Stimulated activated CD8-positive, alpha-beta memory T cell treated with anti-CD3 and anti-CD28 coated beads, Interleukin-15, amount 100 ng/mL, for 48 hours (primary cell): ENCODE measurements at regions not wholly inside any gene's neighbourhood (a gene's known extent, or its start where the extent isn't known, plus 50 kb on each side); places are given as distances from the start of the nearest gene placed in this dataset.

Experiments
- DNase-seq, 2 donors: peaks; one replicate each; pipeline ENCODE4 v3.0.0-alpha.2; 2020; ENCODE audit warnings: low read depth in 2 of 2

DNA sequence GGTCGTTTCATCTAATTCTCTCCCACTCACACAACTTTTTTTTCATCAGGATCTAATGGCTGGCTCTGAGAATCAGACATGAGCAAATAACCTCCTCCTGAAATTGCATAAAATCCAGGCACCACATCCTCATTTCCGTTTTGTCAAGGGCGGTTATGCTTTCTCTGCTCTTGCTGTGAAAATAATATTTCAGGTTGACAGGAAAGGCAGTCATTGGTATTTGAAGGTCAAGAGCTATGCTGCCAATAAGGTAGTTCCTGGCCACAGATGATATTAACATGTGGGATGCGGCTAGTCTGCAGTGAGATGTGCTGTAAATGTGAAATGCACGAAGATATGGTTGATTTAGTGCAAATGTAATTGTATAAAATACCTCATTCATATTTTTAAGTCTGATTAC is 870.2 kb upstream of the TMEM132C start:
- DNase-seq = no peak

- DNase-seq = no peak
These were observed 868.8 kb upstream of the TMEM132C start for GRCh38 chr12:127398016-127398710.

DNA sequence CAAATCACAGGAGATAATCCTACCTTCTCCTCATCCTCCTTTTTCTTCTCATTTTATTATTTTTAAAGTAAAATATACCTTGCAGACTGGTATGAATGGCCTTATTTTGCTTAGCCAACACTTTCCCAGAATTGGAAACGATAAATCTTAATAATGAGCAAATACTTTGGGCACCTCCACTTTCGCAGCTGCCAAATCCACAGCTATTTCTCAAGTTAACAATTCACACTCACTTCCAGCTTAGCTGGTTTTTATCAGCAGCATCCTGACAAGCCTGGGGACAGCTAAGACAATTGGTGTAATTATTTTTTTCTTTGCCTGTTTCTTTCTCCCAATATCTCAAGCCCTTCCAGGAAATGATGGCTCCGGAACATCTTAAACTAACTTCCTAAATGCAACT is 867.5 kb upstream of the TMEM132C start:
- DNase-seq = no peak

DNA sequence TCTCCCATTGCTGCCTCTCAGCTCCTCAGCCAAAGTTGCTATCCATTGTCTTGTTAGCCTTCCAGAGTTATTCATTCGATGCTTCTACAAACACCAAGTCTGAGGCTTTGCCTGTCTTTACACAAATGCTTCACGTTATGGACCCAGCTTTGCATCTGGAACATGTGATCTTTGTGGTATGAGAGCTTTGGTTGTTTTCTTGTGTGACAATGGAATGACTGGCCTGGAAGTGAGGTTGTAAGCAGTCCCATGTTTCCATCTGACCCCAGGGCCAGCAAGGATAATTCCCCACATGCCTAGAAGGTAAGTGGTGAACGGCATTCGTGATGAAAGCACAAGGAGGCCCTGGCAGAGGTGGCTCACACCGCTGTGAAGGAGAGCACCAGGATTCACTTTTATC is 866.7 kb upstream of the TMEM132C start:
- no peak for DNase-seq

GRCh38 chr12:127401005-127401404 is 866.0 kb upstream of the TMEM132C start:
- no peak for DNase-seq

DNA sequence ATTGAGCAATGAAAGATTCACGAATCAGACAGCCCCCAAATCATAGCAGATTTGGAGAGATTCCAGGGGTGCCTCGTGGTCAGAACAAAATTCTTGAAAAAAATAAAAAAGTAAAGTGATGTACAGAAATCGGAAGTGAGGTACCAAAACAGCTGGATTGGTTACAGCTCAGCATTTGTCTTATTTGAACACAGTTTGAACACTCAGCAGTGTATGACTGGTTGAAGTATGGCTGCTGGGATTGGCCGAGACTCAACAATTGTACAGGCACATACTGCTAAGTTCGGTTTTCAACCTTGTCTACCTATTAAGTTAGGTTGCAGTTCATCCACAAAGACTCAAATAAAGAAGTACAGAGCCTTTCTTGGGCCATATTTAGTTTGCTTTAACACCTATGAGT is 865.4 kb upstream of the TMEM132C start:
- no peak for DNase-seq

DNA sequence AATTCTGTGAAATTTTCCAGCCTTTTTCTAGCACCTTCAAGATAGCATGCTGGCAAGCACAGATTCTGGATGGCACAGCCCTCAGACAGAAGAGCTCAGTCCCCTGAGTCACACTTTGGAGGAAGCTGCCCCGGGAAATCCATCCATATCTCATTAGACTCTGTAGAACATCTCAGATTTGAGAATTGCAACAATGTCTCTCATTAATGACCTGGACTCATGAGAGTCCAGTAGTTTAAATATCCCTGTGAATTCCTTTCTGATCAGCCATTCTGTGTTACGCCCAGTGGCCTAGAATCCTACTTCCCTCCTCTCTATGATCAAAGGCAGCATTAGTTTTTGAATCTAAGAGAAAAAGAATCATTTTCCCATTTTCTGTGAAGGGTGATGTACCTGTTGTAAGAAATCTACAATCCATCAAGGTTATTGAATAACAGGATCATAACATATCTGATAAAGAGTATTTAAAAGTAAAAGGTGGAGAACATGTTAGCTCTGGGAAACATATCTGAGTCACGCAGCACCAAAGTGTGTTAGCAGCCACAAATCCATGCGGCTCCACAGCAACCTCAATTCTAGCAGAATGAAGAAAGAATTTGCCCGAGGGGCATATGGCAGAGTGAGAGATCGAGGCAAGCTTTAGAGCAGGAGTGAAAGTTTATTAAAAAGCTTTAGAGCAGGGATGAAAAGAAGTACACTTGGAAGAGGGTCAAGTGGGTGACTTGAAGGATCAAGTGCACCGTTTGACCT is 855.6 kb upstream of the TMEM132C start:
- no peak for DNase-seq

DNA sequence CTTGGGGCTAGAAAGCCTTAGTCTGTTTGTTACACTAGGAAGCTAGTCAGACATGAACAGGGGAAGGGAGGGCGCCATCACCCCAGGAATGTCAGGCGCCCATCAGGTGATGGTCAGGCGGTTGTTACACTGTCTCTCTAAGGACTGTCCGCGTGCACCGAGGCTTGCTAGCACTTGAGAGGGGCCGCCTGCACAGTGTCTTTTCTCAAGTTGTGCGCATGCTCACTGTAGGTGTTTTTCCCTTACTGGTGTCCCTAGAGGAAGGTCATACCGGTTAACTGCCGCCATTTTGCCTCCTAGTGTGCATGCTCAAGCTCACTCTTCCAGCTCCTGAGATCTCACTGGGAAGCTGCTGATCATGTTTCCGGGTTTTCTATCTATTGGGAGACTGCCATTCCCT is 855.0 kb upstream of the TMEM132C start:
- DNase-seq = no peak

GRCh38 chr12:127412866-127413265 is 854.1 kb upstream of the TMEM132C start:
- DNase-seq = no peak

- DNase-seq = no peak
These were observed 852.8 kb upstream of the TMEM132C start for GRCh38 chr12:127414186-127414585.

GRCh38 chr12:127414636-127415035 is 852.3 kb upstream of the TMEM132C start:
- DNase-seq = no peak

GRCh38 chr12:127416796-127417195 is 850.2 kb upstream of the TMEM132C start:
- DNase-seq = no peak

DNA sequence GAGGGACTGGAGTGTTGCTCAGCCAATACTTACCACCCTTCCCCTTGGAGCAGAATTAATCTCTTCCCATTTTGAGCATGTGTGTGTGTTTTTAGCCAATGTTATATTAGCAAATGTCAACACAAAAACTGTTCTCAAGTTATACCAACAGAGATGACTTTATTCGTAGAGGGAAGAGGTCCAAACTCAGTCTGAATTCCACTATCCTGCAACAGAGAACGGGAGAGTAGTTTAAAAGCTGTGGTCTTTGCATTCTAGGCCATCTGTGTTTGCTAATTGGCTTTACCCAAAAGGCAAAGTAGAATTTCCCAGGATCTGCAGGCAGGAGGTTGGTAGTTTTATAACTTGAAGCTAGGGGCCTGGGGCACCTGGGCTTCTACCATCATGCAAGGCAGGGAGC is 847.9 kb upstream of the TMEM132C start:
- DNase-seq = no peak

DNA sequence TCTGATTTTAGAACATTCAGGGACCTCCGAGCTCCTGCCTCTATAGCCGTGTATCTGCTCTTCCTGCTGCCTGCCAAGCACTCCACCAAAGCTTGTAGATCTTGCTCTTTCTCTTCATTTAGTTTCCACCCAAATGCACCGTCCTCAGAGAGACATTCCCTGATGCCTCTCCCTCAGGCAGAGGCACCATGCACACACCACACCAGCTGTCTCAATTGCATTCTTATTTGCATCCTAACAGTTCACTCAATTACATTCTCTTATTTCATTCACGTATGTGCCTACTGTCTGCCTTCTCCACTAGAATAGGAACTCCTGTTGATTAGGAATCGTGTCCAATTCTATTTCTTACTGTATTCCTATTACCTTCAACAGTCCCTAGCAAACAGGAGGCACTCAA is 845.4 kb upstream of the TMEM132C start:
- no peak for DNase-seq

- DNase-seq = no peak
These were observed 843.9 kb upstream of the TMEM132C start for GRCh38 chr12:127422935-127423566.

- no peak for DNase-seq
These were observed 841.5 kb upstream of the TMEM132C start for GRCh38 chr12:127425474-127425873.

- DNase-seq = no peak
These were observed 838.5 kb upstream of the TMEM132C start for GRCh38 chr12:127428420-127428819.

DNA sequence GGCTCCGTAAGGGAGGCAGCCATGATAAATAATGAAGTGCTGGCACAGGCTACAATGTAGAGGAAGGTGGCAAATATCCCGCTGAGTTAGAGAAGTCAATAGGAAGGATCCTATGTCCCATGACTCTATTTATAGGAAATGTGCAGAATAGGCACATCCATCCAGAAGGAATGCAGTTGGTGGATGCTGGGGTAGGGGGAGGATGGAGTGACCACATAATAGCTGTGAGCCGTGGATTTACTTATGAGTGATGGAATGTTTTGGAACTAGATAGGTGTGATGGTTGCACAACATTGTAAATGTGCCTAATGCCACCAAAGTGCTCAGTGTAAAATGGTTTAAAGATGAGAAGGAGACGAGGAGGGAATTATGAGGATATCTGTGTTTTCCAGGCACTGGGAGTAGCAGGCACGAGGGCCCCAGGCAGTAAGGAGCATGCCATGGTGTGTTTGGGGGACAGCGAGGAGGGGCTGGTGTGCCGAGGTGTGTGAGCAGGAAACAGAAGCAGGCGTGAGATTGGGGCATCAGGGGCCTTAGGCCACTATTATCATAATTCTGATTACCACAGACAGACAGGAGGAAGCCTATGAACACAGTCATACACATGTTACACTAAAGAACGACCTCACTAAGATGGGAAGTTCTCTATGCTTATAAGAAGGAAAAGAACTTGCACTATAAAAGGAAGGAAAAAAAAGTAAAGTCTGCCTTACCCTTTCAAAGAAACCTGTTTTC is 837.3 kb upstream of the TMEM132C start:
- no peak for DNase-seq

DNA sequence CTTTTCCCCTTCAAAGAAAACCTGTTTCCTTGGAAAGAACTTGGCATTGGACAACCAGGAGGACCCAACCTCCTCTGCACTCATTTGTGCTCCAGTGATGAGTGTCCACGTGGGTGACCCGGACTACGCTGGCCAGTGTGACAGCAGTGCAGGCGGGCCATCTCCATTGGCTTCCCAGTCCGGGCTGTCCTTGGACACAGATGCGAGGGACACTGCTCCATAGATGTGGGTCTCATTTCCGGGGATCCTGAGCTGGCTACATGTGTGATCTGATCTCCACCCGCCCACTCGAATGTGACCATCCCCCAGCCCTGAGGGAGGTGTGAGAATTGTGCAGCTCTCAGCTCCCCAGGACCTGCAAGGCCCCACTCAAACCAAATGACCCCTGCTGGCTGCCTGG is 836.6 kb upstream of the TMEM132C start:
- DNase-seq = no peak

- no peak for DNase-seq
These were observed 835.8 kb upstream of the TMEM132C start for GRCh38 chr12:127431177-127431576.

DNA sequence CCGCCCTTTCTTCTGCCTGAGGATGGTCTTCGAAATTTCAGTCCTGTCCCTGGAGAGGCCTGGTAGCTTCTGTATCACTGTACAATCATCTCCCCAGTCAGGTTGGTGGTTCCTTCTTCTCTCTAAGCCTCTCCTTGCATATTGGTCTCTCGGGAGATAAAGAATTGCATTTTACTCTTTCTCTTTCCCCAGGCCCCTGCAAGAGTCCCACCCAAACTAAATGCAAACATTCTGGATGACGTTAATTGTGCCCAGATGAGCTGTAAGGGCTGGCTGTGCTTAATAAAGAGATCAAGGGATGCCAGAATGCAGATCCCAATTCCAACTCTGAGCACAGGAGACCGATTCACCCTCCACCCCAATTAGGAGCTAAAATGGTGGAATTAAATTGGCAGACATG is 835.4 kb upstream of the TMEM132C start:
- DNase-seq = no peak

DNA sequence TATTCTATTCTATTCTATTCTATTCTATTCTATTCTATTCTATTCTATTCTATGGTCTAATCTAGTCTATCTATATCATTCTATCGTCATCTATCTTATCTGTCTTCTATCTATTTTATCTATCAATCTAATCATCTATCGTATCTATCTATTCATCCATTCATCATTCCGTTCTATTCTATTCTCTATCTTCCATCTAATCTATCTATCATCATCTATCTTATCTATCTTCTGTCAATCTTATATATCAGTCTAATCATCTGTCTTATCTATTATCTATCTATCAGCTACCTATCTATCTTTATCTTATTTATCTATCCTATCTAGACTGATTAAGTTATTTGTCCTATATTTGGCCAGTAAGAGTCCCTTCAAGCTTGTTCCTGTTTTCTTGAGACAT is 831.5 kb upstream of the TMEM132C start:
- DNase-seq = no peak
